GM23338 (cell line): ENCODE measurements at regions not wholly inside any gene's neighbourhood (a gene's known extent, or its start where the extent isn't known, plus 50 kb on each side); places are given as distances from the start of the nearest gene placed in this dataset.

Experiments
- ATAC-seq: fragments of 200-7000 bp; cut with Tn5 transposase; 3 replicates; pipeline ENCODE4 v1.9.1; 2020
- DNase-seq: peaks from one replicate; pipeline ENCODE4 v3.0.0-alpha.2; 2015; ENCODE audit warnings: low spot score
- H2AFZ ChIP-seq: fragments of 200-600 bp; sonication (generic); 2 replicates; pipeline ENCODE4 v1.8.0; 2016; ENCODE audit warnings: antibody characterized with exemption, mild to moderate bottlenecking, moderate library complexity
- H3F3A ChIP-seq: fragments of 200-600 bp; sonication (generic); replicated peaks from 2 replicates; pipeline ENCODE4 v1.8.0; 2017; ENCODE audit warnings: antibody characterized with exemption, mixed run types, low read depth
- H3K27ac ChIP-seq: fragments of 200-600 bp; sonication (generic); 2 replicates; pipeline ENCODE4 v1.6.1; 2016; ENCODE audit warnings: low read depth
- H3K27me3 ChIP-seq: fragments of 200-600 bp; sonication (generic); 2 replicates; pipeline ENCODE4 v1.8.0; 2016; ENCODE audit warnings: mild to moderate bottlenecking, mixed run types, moderate library complexity; ENCODE audit not compliant: insufficient read depth
- H3K36me3 ChIP-seq: fragments of 200-600 bp; sonication (generic); 2 replicates; pipeline ENCODE4 v1.8.0; 2016; ENCODE audit warnings: mild to moderate bottlenecking; ENCODE audit not compliant: insufficient read depth
- H3K4me1 ChIP-seq: fragments of 200-600 bp; sonication (generic); 2 replicates; pipeline ENCODE4 v1.8.0; 2016; ENCODE audit warnings: mild to moderate bottlenecking, moderate library complexity; ENCODE audit not compliant: insufficient read depth
- H3K4me2 ChIP-seq: fragments of 200-600 bp; sonication (generic); 2 replicates; pipeline ENCODE4 v1.7.1; 2017; ENCODE audit warnings: mixed run types
- H3K4me3 ChIP-seq: fragments of 200-600 bp; sonication (generic); 2 replicates; pipeline ENCODE4 v1.6.1; 2016; ENCODE audit warnings: mixed run types
- H3K79me2 ChIP-seq: fragments of 200-600 bp; sonication (generic); replicated peaks from 2 replicates; pipeline ENCODE4 v1.8.0; 2017; ENCODE audit warnings: mild to moderate bottlenecking; ENCODE audit not compliant: insufficient read depth
- H3K9me2 ChIP-seq: fragments of 200-600 bp; sonication (generic); 2 replicates; pipeline ENCODE4 v1.8.0; 2017; ENCODE audit not compliant: insufficient read depth
- H4K20me1 ChIP-seq: fragments of 200-600 bp; sonication (generic); replicated peaks from 2 replicates; pipeline ENCODE4 v1.8.0; 2017; ENCODE audit warnings: mild to moderate bottlenecking; ENCODE audit not compliant: insufficient read depth
- H3K27ac Mint-ChIP-seq: 2 replicates; pipeline ENCODE4 v1.8.0; 2020; ENCODE audit warnings: inconsistent platforms, mild to moderate bottlenecking, moderate library complexity, mixed read lengths
- H3K27me3 Mint-ChIP-seq: 3 replicates; pipeline ENCODE4 v1.8.0; 2022; ENCODE audit warnings: low read depth, mild to moderate bottlenecking, moderate library complexity, mixed read lengths, inconsistent platforms; ENCODE audit not compliant: insufficient read depth, poor library complexity
- H3K36me3 Mint-ChIP-seq: 3 replicates; pipeline ENCODE4 v1.8.0; 2021; ENCODE audit warnings: low read depth, mild to moderate bottlenecking, inconsistent platforms, moderate library complexity, mixed read lengths
- H3K4me1 Mint-ChIP-seq: 3 replicates; pipeline ENCODE4 v1.8.0; 2020; ENCODE audit warnings: mild to moderate bottlenecking, inconsistent platforms, mixed read lengths
- H3K4me3 Mint-ChIP-seq: 3 replicates; pipeline ENCODE4 v1.8.0; 2021; ENCODE audit warnings: moderate library complexity, mild to moderate bottlenecking, inconsistent platforms, mixed read lengths
- H3K9me3 Mint-ChIP-seq: 3 replicates; pipeline ENCODE4 v1.8.0; 2020; ENCODE audit warnings: moderate library complexity, mild to moderate bottlenecking, inconsistent platforms, mixed read lengths
- CTCF ChIP-seq, 2 experiments: fragments of 200-600 bp in 1 of 2; sonication (generic) in 1 of 2; conservative IDR thresholded peaks; 2 replicates each; pipeline versions ENCODE4 v1.5.1 to v1.6.1; 2016 to 2017; ENCODE audit warnings: antibody characterized with exemption in 2 of 2, low read depth in 2 of 2, mild to moderate bottlenecking in 2 of 2, moderate library complexity in 1 of 2
- EZH2 ChIP-seq: fragments of 200-600 bp; sonication (generic); IDR thresholded peaks from one replicate; pipeline ENCODE4 v1.8.0; 2017; ENCODE audit warnings: antibody characterized with exemption, mild to moderate bottlenecking, low read depth; ENCODE audit not compliant: unreplicated experiment
- JUNB ChIP-seq: IDR thresholded peaks from one replicate; pipeline ENCODE4 v1.6.1; 2016; ENCODE audit warnings: antibody characterized with exemption; ENCODE audit not compliant: unreplicated experiment
- POLR2AphosphoS5 ChIP-seq: IDR thresholded peaks from 2 replicates; pipeline ENCODE4 v1.6.1; 2016; ENCODE audit warnings: antibody characterized with exemption, low read depth
- REST ChIP-seq: IDR thresholded peaks from one replicate; pipeline ENCODE4 v1.6.1; 2018; ENCODE audit warnings: antibody characterized with exemption; ENCODE audit not compliant: unreplicated experiment
- STAT1 ChIP-seq: IDR thresholded peaks from one replicate; pipeline ENCODE4 v1.6.1; 2016; ENCODE audit warnings: antibody characterized with exemption; ENCODE audit not compliant: unreplicated experiment
- ZNF462 ChIP-seq: fragments of 250-450 bp; sonication (Bioruptor Pico); IDR thresholded peaks from 2 replicates; pipeline ENCODE4 v1.5.0; 2020; ENCODE audit warnings: mild to moderate bottlenecking, moderate library complexity

- TF ChIP-seq POLR2AphosphoS5: no peak
- TF ChIP-seq JUNB: no peak
- TF ChIP-seq ZNF462 (CRISPR knock-in tag): no peak
- TF ChIP-seq EZH2: no peak
These were observed 126.5 kb upstream of the THBS1 start (continued) for GRCh38 chr15:39454189-39454986.

GRCh38 chr15:39455471-39455991, 125.3 kb upstream of the THBS1 start:
- Histone ChIP-seq H3K36me3 (no peaks in the 10 kb centered on the region), H3K4me2 (no peak overlapping the region), H3K9me2 (0 out of 2 replicates have a peak, but pooled peaks cover 3% of the 10 kb centered on the region), H3F3A (no peaks in the 10 kb centered on the region), H3K79me2 (no peaks in the 10 kb centered on the region), H3K27me3 (no peaks in the 10 kb centered on the region), H3K27ac (no peak overlapping the region), H4K20me1 (no peaks in the 10 kb centered on the region), H3K4me3 (no peak overlapping the region), H3K4me1 (no peaks in the 10 kb centered on the region; the same call in 1 of the 2 replicates), H2AFZ (no peak overlapping the region)
- Mint-ChIP-seq H3K27me3 (no peaks in the 10 kb centered on the region), H3K27ac (no peak overlapping the region), H3K4me3 (no peak overlapping the region), H3K4me1 (peaks cover 6% of the 10 kb centered on the region; the same call in 2 of the 3 replicates), H3K9me3 (peaks cover 3% of the 10 kb centered on the region; the same call in 1 of the 3 replicates), H3K36me3 (no peaks in the 10 kb centered on the region; the same call in 2 of the 3 replicates)
- no peak for ATAC-seq
- DNase-seq: no peak
- TF ChIP-seq JUNB: no peak
- no peak for TF ChIP-seq REST
- no peak for TF ChIP-seq CTCF (conservative IDR thresholded peaks at IDR 0.05; ENCODE audit: low read depth in 2 of 2)
- no peak for TF ChIP-seq STAT1
